ENCODE measurements at regions not wholly inside any gene's neighbourhood (a gene's known extent, or its start where the extent isn't known, plus 50 kb on each side); places are given as distances from the start of the nearest gene placed in this dataset.

DNA sequence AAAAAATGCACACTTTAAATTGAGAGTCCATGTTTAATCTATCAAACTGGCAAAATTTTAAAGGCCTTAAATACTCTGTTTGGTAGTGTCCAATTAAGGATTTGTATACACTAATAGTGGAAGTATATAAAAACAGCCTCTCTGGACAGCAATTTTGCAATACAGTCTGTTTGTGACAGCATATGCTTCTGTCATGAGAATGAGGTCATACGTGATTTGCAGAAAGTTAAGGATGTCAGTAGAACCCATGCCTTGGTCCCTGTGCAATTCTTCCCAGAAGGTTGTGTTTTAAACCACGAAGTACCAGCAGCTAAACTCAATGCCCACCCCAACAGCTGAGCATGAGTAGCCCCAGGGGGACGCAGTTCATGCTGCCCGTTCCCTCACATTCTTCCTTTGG lies 78.4 kb downstream of the AIPL1 start:
- no peaks in the 10 kb centered on the region for H3K9me3 ChIP-seq
- TF ChIP-seq EP300 (IDR thresholded peaks at IDR 0.05) (no peak), CTCF (IDR thresholded peaks at IDR 0.05) (no peak), POLR2A (IDR thresholded peaks at IDR 0.05) (no peak), POLR2AphosphoS5 (IDR thresholded peaks at IDR 0.05) (no peak)
- H3K27ac ChIP-seq, result no peak overlapping the region
- no peak overlapping the region for H3K4me3 ChIP-seq
- no peaks in the 10 kb centered on the region for H3K36me3 ChIP-seq
- H3K27me3 ChIP-seq, result peaks cover 17% of the 10 kb centered on the region
- H3K4me1 ChIP-seq, result no peaks in the 10 kb centered on the region
- 60% methylated on average over 4 of the region's 4 CpGs for WGBS
- no peak for DNase-seq (ENCODE audit: low spot score in 2 of 2)

DNA sequence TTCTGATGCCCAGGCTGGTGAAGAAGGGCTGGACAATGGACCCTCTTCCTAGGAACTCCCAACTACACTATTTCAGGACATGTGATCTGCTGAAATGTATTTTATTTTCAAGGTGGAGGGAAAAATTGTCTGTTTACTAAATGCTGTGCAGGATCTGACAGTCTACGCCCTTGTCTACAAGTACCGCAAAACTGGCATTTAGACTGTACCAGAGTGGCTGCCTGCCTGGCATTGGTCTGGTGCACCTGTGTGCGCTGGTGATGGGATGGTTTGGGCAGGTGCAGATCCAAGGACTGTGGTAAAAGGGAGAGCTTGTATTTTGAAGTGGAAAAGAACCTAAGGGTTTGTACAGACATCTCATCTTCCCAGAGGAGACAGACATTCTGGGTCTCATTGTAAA lies 79.7 kb downstream of the AIPL1 start:
- Histone ChIP-seq H3K36me3 (no peaks in the 10 kb centered on the region), H3K4me3 (no peak overlapping the region), H3K4me1 (no peaks in the 10 kb centered on the region), H3K27ac (no peak overlapping the region), H3K27me3 (peaks cover 19% of the 10 kb centered on the region), H3K9me3 (no peaks in the 10 kb centered on the region)
- WGBS, result 63% methylated on average over 3 of the region's 3 CpGs
- no peak for TF ChIP-seq POLR2A (IDR thresholded peaks at IDR 0.05)
- TF ChIP-seq CTCF (IDR thresholded peaks at IDR 0.05), result no peak
- TF ChIP-seq POLR2AphosphoS5 (IDR thresholded peaks at IDR 0.05), result no peak
- no peak for TF ChIP-seq EP300 (IDR thresholded peaks at IDR 0.05)
- peak in 1 of 2 donors; percentile 4 for DNase-seq (ENCODE audit: low spot score in 2 of 2)

DNA sequence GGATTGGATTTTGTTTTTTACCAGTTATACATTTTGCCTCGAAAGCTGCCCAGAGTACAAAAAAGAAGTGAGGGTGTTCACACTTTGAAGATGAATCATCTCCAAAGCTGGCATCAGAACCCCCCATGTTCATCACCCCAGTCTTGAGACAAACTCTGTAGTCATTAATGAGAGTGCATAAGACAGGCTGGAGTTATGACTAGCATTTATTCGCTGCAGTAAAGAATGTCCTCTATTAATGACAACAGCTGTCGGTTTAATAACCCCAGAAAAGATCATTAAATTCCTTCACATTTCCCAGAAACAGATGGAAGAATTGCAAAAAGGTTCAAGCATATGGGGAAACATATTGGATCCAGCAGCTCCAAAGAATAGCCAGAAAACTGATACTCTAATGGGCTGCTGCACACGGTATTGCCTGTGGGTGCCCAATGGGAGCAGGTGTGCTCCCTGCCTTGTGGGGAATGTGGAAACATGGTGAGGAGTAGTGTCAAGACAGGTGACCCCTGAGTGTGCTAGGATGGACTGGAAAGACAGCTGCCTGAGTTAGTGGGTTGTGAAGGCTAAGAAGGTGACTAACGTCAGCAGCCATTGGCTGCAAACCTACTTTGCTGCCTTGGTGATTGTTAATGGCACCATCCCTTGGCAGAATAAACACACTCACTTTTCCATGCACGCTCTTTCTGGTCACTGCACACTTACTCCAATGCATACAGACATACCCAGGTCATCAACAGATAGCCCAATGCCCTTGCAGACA lies 81.9 kb downstream of the AIPL1 start:
- H3K27ac ChIP-seq, result no peak overlapping the region

GRCh38 chr17:6352016-6352415 lies 82.9 kb downstream of the AIPL1 start:
- Histone ChIP-seq H3K4me3 (no peak overlapping the region), H3K27me3 (peaks cover 23% of the 10 kb centered on the region), H3K27ac (no peak overlapping the region), H3K4me1 (no peaks in the 10 kb centered on the region), H3K9me3 (no peaks in the 10 kb centered on the region), H3K36me3 (no peaks in the 10 kb centered on the region)
- TF ChIP-seq EP300 (IDR thresholded peaks at IDR 0.05) (no peak), POLR2A (IDR thresholded peaks at IDR 0.05) (no peak), POLR2AphosphoS5 (IDR thresholded peaks at IDR 0.05) (no peak)
- WGBS, result 96% methylated on average over 3 of the region's 3 CpGs
- peak in 1 of 2 donors; percentile 57 for DNase-seq (ENCODE audit: low spot score in 2 of 2)

More for the DNA sequence above, 81.9 kb downstream of the AIPL1 start:
- Histone ChIP-seq H3K4me1 (no peaks in the 10 kb centered on the region), H3K36me3 (no peaks in the 10 kb centered on the region), H3K9me3 (no peaks in the 10 kb centered on the region), H3K4me3 (no peak overlapping the region), H3K27me3 (peaks cover 21% of the 10 kb centered on the region)
- peak in 1 of 2 donors; percentile 12 for DNase-seq (ENCODE audit: low spot score in 2 of 2)
- WGBS, result 63% methylated on average over 6 of the region's 6 CpGs
- no peak for TF ChIP-seq POLR2AphosphoS5 (IDR thresholded peaks at IDR 0.05)
- no peak for TF ChIP-seq POLR2A (IDR thresholded peaks at IDR 0.05)
- TF ChIP-seq EP300 (IDR thresholded peaks at IDR 0.05), result no peak
- no peak for TF ChIP-seq CTCF (IDR thresholded peaks at IDR 0.05)

DNA sequence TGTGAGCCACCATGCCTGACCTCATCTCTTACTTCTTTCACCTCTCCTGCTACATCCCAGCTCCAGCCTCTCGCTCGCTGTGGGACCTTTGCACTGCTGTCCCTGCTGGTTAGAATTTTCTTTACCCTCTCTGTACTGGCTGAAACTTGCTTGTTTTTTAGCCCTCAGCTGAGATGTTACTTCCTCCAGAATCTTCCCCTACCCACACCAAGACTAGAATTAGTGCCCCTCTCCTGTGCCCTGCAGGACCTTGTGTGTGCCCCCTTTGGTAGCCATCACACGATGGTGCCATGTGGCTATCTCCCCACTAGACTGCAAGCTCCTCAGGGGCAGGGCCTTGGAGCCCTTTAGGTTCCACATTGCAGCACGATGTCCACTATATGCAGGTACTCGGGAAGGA lies 84.1 kb downstream of the AIPL1 start:
- H3K4me1 ChIP-seq, result no peaks in the 10 kb centered on the region
- H3K27ac ChIP-seq, result no peak overlapping the region
- H3K27me3 ChIP-seq, result peaks cover 29% of the 10 kb centered on the region
- TF ChIP-seq CTCF (IDR thresholded peaks at IDR 0.05), result no peak
- TF ChIP-seq POLR2A (IDR thresholded peaks at IDR 0.05), result no peak
- no peak for TF ChIP-seq POLR2AphosphoS5 (IDR thresholded peaks at IDR 0.05)
- TF ChIP-seq EP300 (IDR thresholded peaks at IDR 0.05), result no peak
- H3K4me3 ChIP-seq, result no peak overlapping the region
- DNase-seq (ENCODE audit: low spot score in 2 of 2), result peak in 1 of 2 donors; percentile 48
- H3K9me3 ChIP-seq, result no peaks in the 10 kb centered on the region
- no peaks in the 10 kb centered on the region for H3K36me3 ChIP-seq
- 96% methylated on average over 5 of the region's 5 CpGs for WGBS

Data from suprapubic skin (tissue), 4 donors.